GM18498 (cell line): ENCODE measurements at regions not wholly inside any gene's neighbourhood (a gene's known extent, or its start where the extent isn't known, plus 50 kb on each side); places are given as distances from the start of the nearest gene placed in this dataset.

Source experiments
- ATAC-seq: cut with Tn5 transposase; IDR thresholded peaks from one replicate; pipeline ENCODE4 v1.9.1; 2021; ENCODE audit warnings: mild to moderate bottlenecking, moderate library complexity; ENCODE audit not compliant: unreplicated experiment

- ATAC-seq, result no peak
Observed at GRCh38 chr16:60586493-60586892, 1449.7 kb downstream of the CDH8 start.

- no peak for ATAC-seq
Observed at GRCh38 chr16:60582528-60582927, 1453.7 kb downstream of the CDH8 start.

GRCh38 chr16:60566901-60567300 lies 1469.3 kb downstream of the CDH8 start:
- ATAC-seq, result no peak

GRCh38 chr16:60564588-60564987 lies 1471.7 kb downstream of the CDH8 start:
- no peak for ATAC-seq

- ATAC-seq, result no peak
Observed at GRCh38 chr16:60563166-60563565, 1473.1 kb downstream of the CDH8 start.

GRCh38 chr16:60558936-60559335 lies 1477.3 kb downstream of the CDH8 start:
- ATAC-seq, result no peak

- no peak for ATAC-seq
Observed at GRCh38 chr16:60553090-60553757, 1483.0 kb downstream of the CDH8 start.

GRCh38 chr16:60541535-60541934 lies 1494.7 kb downstream of the CDH8 start:
- no peak for ATAC-seq

- no peak for ATAC-seq
Observed at GRCh38 chr16:60510941-60511340, 1525.3 kb downstream of the CDH8 start.

- no peak for ATAC-seq
Observed at GRCh38 chr16:60510208-60510607, 1526.0 kb downstream of the CDH8 start.

GRCh38 chr16:60491273-60491672 lies 1545.0 kb downstream of the CDH8 start:
- ATAC-seq, result no peak

- no peak for ATAC-seq
Observed at GRCh38 chr16:60485872-60486489, 1550.3 kb downstream of the CDH8 start.

GRCh38 chr16:60484901-60485300 lies 1551.3 kb downstream of the CDH8 start:
- no peak for ATAC-seq

GRCh38 chr16:60481591-60481990 lies 1554.6 kb downstream of the CDH8 start:
- ATAC-seq, result no peak

- ATAC-seq, result no peak
Observed at GRCh38 chr16:60478810-60479209, 1557.4 kb downstream of the CDH8 start.

- no peak for ATAC-seq
Observed at GRCh38 chr16:60463986-60464385, 1572.3 kb downstream of the CDH8 start.

- ATAC-seq, result no peak
Observed at GRCh38 chr16:60459463-60459862, 1576.8 kb downstream of the CDH8 start.

- ATAC-seq, result no peak
Observed at GRCh38 chr16:60458255-60458654, 1578.0 kb downstream of the CDH8 start.

GRCh38 chr16:60452646-60453045 lies 1583.6 kb downstream of the CDH8 start:
- no peak for ATAC-seq

GRCh38 chr16:60438894-60439293 lies 1597.3 kb downstream of the CDH8 start:
- no peak for ATAC-seq

GRCh38 chr16:60432472-60432871 lies 1603.8 kb downstream of the CDH8 start:
- ATAC-seq, result no peak

GRCh38 chr16:60419859-60420258 lies 1616.4 kb downstream of the CDH8 start:
- ATAC-seq, result no peak

GRCh38 chr16:60414613-60415012 lies 1621.6 kb downstream of the CDH8 start:
- ATAC-seq, result no peak
